OCI-LY1 (cell line): ENCODE measurements at regions not wholly inside any gene's neighbourhood (a gene's known extent, or its start where the extent isn't known, plus 50 kb on each side); places are given as distances from the start of the nearest gene placed in this dataset.

Source experiments
- EZH2 ChIP-seq: fragments of 200-600 bp; sonication (generic), shearing (Covaris generic); IDR thresholded peaks from 2 replicates; pipeline ENCODE4 v1.8.0; 2017; ENCODE audit warnings: borderline replicate concordance, mixed run types, mild to moderate bottlenecking, antibody characterized with exemption, low read length, moderate library complexity, mixed read lengths
- TF ChIP-seq, protein P1 (sequence below): fragments of 200-600 bp; sonication (generic), shearing (Covaris generic); IDR thresholded peaks from 2 replicates; pipeline ENCODE4 v1.5.1; 2017; ENCODE audit warnings: mild to moderate bottlenecking, antibody characterized with exemption, low read length, moderate library complexity, mixed read lengths

DNA sequence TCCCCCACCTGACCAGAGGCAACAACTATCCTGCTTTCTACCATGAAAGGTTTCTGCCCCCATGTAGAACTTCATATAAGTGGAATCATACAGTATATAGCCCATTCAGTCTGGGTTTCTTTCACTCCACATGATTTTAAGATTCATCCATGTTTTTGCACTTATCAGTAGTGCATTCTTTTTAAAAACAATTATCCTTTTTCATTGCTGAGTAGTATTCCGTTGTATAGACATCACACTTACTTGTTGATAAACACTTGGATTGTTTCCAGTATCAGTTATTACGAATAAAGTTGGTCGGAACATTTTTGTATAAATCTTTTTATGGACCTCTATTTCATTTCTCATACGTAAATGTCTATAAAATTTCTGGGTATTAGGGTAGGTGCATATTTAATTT, 68.7 kb downstream of the CYCS start:
- TF ChIP-seq, protein P1, sequence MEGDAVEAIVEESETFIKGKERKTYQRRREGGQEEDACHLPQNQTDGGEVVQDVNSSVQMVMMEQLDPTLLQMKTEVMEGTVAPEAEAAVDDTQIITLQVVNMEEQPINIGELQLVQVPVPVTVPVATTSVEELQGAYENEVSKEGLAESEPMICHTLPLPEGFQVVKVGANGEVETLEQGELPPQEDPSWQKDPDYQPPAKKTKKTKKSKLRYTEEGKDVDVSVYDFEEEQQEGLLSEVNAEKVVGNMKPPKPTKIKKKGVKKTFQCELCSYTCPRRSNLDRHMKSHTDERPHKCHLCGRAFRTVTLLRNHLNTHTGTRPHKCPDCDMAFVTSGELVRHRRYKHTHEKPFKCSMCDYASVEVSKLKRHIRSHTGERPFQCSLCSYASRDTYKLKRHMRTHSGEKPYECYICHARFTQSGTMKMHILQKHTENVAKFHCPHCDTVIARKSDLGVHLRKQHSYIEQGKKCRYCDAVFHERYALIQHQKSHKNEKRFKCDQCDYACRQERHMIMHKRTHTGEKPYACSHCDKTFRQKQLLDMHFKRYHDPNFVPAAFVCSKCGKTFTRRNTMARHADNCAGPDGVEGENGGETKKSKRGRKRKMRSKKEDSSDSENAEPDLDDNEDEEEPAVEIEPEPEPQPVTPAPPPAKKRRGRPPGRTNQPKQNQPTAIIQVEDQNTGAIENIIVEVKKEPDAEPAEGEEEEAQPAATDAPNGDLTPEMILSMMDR = no peak
- no peak for TF ChIP-seq EZH2
